Gastrocnemius medialis (tissue), 4 donors: ENCODE measurements at regions not wholly inside any gene's neighbourhood (a gene's known extent, or its start where the extent isn't known, plus 50 kb on each side); places are given as distances from the start of the nearest gene placed in this dataset.

Source experiments
- ATAC-seq, 2 donors: fragments of 150-250 bp; one replicate each; pipeline ENCODE4 v1.9.1; 2016
- DNase-seq, 2 donors: peaks; one replicate each; pipeline ENCODE4 v3.0.0-alpha.2; 2019
- H3K27ac ChIP-seq, 4 donors: fragments of 200-600 bp; sonication (generic); 1 replicate in 1 of 4; 2 replicates in 3 of 4; pipeline ENCODE4 v1.5.1; 2016 to 2018; ENCODE audit warnings: mild to moderate bottlenecking in 2 of 4, moderate library complexity in 1 of 4
- H3K27me3 ChIP-seq, 3 donors: fragments of 200-600 bp; sonication (generic) in 2 of 3; 1 replicate in 1 of 3; 2 replicates in 2 of 3; pipeline versions ENCODE4 v1.5.1 to v1.6.0; 2016 to 2019; ENCODE audit warnings: mild to moderate bottlenecking in 1 of 3, moderate library complexity in 1 of 3
- H3K36me3 ChIP-seq, 2 donors: fragments of 200-600 bp; sonication (generic) in 1 of 2; one replicate each; pipeline ENCODE4 v1.5.1; 2017 to 2018
- H3K4me1 ChIP-seq, 2 donors: fragments of 200-600 bp; sonication (generic) in 1 of 2; one replicate each; pipeline ENCODE4 v1.5.1; 2016 to 2017; ENCODE audit warnings: mild to moderate bottlenecking in 2 of 2
- H3K4me3 ChIP-seq, 4 donors: fragments of 200-600 bp; sonication (generic) in 3 of 4; 1 replicate in 1 of 4; 2 replicates in 3 of 4; pipeline ENCODE4 v1.5.1; 2016 to 2019; ENCODE audit warnings: mild to moderate bottlenecking in 2 of 4
- H3K9me3 ChIP-seq, 3 donors: fragments of 200-600 bp; sonication (generic) in 2 of 3; 1 replicate in 1 of 3; 2 replicates in 2 of 3; pipeline ENCODE4 v1.5.1; 2016 to 2019
- POLR2A ChIP-seq, 2 donors: fragments of 450-650 bp; IDR thresholded peaks; one replicate each; pipeline ENCODE4 v1.6.1; 2017; ENCODE audit warnings: antibody characterized with exemption in 2 of 2, mild to moderate bottlenecking in 2 of 2, moderate library complexity in 2 of 2
- in situ Hi-C, 4 donors: fragments of 200-750 bp; cut with MboI; loops; one replicate each; pipeline versions ENCODE4 v1.15.0 to v1.8.0; 2017; ENCODE audit warnings: low sequenced_read_pairs in 4 of 4
- intact Hi-C: fragments of 100-400 bp; cut with DNase I; formaldehyde crosslinking; loops from one replicate; pipeline ENCODE4 v1.15.1; 2023; ENCODE audit warnings: low total_unique reads
- TF ChIP-seq, protein P1 (sequence below), 5 experiments: fragments of 450-650 bp in 3 of 5; fragments of 200-600 bp in 2 of 5; sonication (generic) in 2 of 5; IDR thresholded peaks in 4 of 5; conservative IDR thresholded peaks in 1 of 5; 1 replicate in 4 of 5; 2 replicates in 1 of 5; pipeline ENCODE4 v1.5.1; 2016 to 2019; ENCODE audit warnings: antibody characterized with exemption in 5 of 5, mild to moderate bottlenecking in 3 of 5, moderate library complexity in 3 of 5

- TF ChIP-seq, protein P1, sequence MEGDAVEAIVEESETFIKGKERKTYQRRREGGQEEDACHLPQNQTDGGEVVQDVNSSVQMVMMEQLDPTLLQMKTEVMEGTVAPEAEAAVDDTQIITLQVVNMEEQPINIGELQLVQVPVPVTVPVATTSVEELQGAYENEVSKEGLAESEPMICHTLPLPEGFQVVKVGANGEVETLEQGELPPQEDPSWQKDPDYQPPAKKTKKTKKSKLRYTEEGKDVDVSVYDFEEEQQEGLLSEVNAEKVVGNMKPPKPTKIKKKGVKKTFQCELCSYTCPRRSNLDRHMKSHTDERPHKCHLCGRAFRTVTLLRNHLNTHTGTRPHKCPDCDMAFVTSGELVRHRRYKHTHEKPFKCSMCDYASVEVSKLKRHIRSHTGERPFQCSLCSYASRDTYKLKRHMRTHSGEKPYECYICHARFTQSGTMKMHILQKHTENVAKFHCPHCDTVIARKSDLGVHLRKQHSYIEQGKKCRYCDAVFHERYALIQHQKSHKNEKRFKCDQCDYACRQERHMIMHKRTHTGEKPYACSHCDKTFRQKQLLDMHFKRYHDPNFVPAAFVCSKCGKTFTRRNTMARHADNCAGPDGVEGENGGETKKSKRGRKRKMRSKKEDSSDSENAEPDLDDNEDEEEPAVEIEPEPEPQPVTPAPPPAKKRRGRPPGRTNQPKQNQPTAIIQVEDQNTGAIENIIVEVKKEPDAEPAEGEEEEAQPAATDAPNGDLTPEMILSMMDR (IDR thresholded peaks at IDR 0.05 in 4 of 5, conservative IDR thresholded peaks at IDR 0.05 in 1 of 5), result no peak
- no peak for TF ChIP-seq POLR2A (IDR thresholded peaks at IDR 0.05)
- DNase-seq (no peak), ATAC-seq (no peak)
- peaks cover 0 to 3% of the 10 kb centered on the region in 2 donors for H3K4me1 ChIP-seq
- in situ Hi-C loops, result no loop called here
- no peaks in the 10 kb centered on the region for H3K9me3 ChIP-seq
- no peak overlapping the region for H3K4me3 ChIP-seq
- no peaks in the 10 kb centered on the region for H3K27me3 ChIP-seq
- H3K27ac ChIP-seq, result no peak overlapping the region
- no peaks in the 10 kb centered on the region for H3K36me3 ChIP-seq
- intact Hi-C loops, result no loop called here
Observed at GRCh38 chr2:150007815-150008430, 420.3 kb upstream of the MMADHC start.

- Histone ChIP-seq H3K27me3 (no peaks in the 10 kb centered on the region), H3K36me3 (no peaks in the 10 kb centered on the region), H3K4me3 (no peak overlapping the region), H3K27ac (no peak overlapping the region), H3K9me3 (no peaks in the 10 kb centered on the region), H3K4me1 (no peaks in the 10 kb centered on the region)
- DNase-seq, result no peak
- in situ Hi-C loops, result no loop called here
- intact Hi-C loops, result no loop called here
- no peak for TF ChIP-seq POLR2A (IDR thresholded peaks at IDR 0.05)
- TF ChIP-seq, protein P1 (IDR thresholded peaks at IDR 0.05 in 4 of 5, conservative IDR thresholded peaks at IDR 0.05 in 1 of 5), result no peak
- no peak for ATAC-seq
Observed at GRCh38 chr2:150006591-150006990, 419.0 kb upstream of the MMADHC start.

DNA sequence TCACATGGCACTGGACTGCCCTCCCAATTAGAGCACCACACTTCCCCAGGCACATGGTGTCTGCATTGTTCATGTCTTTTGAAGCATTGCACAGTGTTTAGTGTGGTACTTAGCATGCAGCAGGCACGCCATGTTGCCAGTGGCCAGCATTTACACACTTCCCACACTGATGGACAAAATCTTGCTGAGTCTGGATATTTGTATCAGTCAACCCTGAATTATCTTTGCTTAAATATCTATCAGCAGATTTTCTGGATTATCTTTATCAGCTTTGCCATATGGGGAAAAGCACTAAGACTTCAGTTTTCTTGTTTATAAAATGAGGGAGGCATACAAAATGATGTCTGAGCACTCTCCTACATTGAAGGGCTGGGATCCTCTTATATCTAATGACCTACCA is 416.0 kb upstream of the MMADHC start:
- ATAC-seq (no peak), DNase-seq (no peak)
- no peak overlapping the region for H3K27ac ChIP-seq
- H3K9me3 ChIP-seq, result no peaks in the 10 kb centered on the region
- no peak overlapping the region for H3K4me3 ChIP-seq
- no peaks in the 10 kb centered on the region for H3K4me1 ChIP-seq
- TF ChIP-seq, protein P1 (IDR thresholded peaks at IDR 0.05 in 4 of 5, conservative IDR thresholded peaks at IDR 0.05 in 1 of 5), result no peak
- no peak for TF ChIP-seq POLR2A (IDR thresholded peaks at IDR 0.05)
- in situ Hi-C loops (no loop called here), intact Hi-C loops (no loop called here)
- H3K27me3 ChIP-seq, result no peaks in the 10 kb centered on the region
- H3K36me3 ChIP-seq, result no peaks in the 10 kb centered on the region

GRCh38 chr2:150001788-150002187 is 414.2 kb upstream of the MMADHC start:
- DNase-seq (no peak), ATAC-seq (no peak)
- H3K27me3 ChIP-seq, result no peaks in the 10 kb centered on the region
- H3K4me1 ChIP-seq, result no peaks in the 10 kb centered on the region
- TF ChIP-seq, protein P1 (IDR thresholded peaks at IDR 0.05 in 4 of 5, conservative IDR thresholded peaks at IDR 0.05 in 1 of 5), result no peak
- no peak for TF ChIP-seq POLR2A (IDR thresholded peaks at IDR 0.05)
- H3K36me3 ChIP-seq, result no peaks in the 10 kb centered on the region
- intact Hi-C loops, result no loop called here
- no peak overlapping the region for H3K27ac ChIP-seq
- in situ Hi-C loops, result no loop called here
- H3K9me3 ChIP-seq, result no peaks in the 10 kb centered on the region
- H3K4me3 ChIP-seq, result no peak overlapping the region

GRCh38 chr2:149996901-149997300 is 409.3 kb upstream of the MMADHC start:
- no peak for DNase-seq
- Histone ChIP-seq H3K36me3 (no peaks in the 10 kb centered on the region), H3K4me1 (no peaks in the 10 kb centered on the region), H3K9me3 (no peaks in the 10 kb centered on the region), H3K27ac (no peak overlapping the region), H3K4me3 (no peak overlapping the region), H3K27me3 (no peaks in the 10 kb centered on the region)
- ATAC-seq, result no peak
- TF ChIP-seq, protein P1 (IDR thresholded peaks at IDR 0.05 in 4 of 5, conservative IDR thresholded peaks at IDR 0.05 in 1 of 5), result no peak
- no peak for TF ChIP-seq POLR2A (IDR thresholded peaks at IDR 0.05)
- intact Hi-C loops (no loop called here), in situ Hi-C loops (no loop called here)
